ENCODE measurements at regions not wholly inside any gene's neighbourhood (a gene's known extent, or its start where the extent isn't known, plus 50 kb on each side); places are given as distances from the start of the nearest gene placed in this dataset.

GRCh38 chr12:111108726-111109125 is 188.3 kb upstream of the MYL2 start:
- DNase-seq (ENCODE audit: low read depth) = no peak

DNA sequence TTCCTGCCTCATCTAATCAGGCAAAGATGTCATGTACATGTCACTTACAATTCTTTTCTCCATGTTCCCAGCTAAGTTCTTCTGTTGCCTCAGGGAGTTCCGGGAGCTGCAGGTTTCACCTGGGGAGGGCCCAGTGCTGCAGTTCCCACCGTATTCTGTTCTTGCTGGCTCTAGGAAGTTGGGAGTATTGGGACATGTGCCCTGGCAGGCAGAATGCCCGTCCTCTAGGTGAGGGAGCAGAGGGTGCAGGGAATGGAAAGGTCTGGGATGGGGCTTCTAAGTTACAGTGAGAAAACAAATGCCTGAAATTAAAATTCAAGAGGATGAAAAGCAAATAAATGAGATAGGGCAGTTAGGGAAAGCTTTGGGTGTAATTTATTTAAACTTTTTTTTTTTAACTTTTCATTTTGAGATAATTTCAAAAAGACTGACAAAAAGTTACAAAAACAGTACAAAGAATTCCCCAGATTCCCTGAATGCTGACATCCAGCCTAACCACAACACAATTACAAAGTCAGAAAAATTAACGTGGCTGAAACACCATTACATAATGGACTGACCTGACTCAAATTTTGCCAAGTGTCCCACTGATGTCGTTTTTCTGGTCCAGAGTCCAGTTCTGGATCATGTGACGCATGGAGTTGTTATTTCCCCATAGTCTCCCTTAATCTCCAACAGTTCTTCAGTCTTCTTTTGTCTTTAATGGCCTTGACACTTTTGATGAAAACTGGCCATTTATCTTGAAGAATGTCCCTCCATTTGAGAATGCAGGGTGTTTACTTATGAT is 187.2 kb upstream of the MYL2 start:
- DNase-seq (ENCODE audit: low read depth) = no peak

GRCh38 chr12:111105294-111105693 is 184.9 kb upstream of the MYL2 start:
- DNase-seq (ENCODE audit: low read depth) = no peak

DNA sequence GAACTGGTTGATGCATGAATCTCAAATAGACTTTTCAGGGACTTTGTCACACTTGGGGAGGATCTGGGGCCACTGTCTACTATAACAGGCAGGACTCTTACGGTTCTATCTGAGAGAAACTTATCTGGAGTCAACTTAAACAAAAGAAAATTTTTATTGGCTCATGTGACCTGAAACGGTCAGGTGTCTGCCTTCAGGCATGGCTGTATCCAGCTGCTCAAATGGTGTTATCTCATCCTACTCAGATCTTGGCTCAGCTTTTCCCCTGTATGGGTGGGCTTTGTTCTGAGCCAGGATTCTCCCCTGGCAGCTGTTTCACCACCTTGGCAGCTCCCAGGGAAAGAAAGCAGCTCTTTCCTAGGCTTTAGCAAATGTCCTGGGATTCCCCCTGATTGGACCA is 183.2 kb upstream of the MYL2 start:
- DNase-seq (ENCODE audit: low read depth) = no peak

DNA sequence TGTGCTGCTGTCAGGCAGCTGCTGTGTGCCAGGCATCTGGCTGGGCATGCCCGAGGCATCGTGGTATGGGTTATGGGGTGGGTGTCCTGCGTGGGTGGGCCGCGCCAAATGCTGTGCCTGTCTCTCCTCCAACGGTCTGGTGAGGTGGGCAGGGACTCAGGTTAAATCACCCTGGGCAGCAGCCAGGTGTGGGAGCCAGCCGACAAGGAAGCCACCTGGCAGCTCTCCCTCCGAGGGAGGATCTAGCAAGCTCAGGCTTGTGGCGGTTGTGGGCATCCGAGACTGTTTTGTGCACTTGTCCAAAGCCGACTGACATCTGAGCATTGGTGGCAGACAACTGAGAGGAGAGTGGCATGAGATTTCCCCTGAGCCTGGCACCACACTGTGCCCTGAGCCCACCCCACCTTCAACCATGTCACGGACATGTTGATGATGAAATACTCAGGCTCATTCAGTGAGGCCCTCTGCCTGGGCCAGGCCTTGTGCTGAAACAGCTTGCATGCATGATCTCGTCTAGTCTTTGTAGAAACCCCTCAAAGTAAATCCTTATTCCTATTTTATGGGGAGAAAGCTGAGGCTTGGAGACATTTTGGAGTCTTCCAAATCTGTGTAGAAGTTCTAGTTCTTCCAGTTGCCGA is 181.8 kb upstream of the MYL2 start:
- no peak for DNase-seq (ENCODE audit: low read depth)

DNA sequence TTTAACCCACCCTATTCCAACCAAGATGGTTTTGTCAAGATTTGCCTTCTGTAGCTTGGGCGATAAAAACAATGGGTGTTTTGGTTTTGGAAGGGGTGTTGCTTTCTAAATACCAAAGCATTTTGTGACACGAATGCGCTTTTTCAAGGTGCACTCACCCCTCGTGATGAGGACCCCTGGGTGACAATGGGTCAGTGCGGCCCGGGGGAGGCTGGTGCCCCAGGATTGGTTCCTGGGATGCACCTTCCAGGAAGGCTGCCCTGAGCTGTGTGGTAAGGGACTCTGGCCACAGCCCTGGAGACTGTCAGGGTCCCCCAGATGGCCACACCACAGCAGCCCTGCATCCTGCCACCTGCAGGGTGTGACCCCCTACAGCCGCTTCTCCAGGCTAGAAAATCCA is 180.6 kb upstream of the MYL2 start:
- DNase-seq (ENCODE audit: low read depth) = no peak

GRCh38 chr12:111100554-111100953 is 180.2 kb upstream of the MYL2 start:
- no peak for DNase-seq (ENCODE audit: low read depth)

- DNase-seq (ENCODE audit: low read depth) = no peak
Observed at GRCh38 chr12:111100003-111100402, 179.6 kb upstream of the MYL2 start.

DNA sequence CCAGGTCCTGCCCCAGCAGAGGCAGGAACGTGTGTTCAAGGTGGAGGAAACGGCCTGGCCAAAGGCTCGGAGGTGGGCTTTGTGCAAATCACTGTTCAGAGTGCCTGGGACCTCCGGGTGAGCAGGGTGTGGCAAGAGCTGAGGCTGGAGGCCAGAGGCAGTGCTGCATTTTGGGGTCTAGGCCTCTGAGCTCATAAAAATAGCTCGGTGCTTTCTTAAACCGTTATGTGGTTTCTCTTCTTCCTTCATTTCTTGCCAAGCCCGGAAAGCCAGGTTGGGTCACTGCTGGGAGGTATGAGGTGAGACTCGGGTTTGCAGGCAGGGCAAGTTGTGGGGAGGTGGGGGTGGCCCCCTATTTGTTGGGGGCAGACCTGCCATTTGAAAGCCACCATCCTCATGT is 178.8 kb upstream of the MYL2 start:
- DNase-seq (ENCODE audit: low read depth) = no peak

DNA sequence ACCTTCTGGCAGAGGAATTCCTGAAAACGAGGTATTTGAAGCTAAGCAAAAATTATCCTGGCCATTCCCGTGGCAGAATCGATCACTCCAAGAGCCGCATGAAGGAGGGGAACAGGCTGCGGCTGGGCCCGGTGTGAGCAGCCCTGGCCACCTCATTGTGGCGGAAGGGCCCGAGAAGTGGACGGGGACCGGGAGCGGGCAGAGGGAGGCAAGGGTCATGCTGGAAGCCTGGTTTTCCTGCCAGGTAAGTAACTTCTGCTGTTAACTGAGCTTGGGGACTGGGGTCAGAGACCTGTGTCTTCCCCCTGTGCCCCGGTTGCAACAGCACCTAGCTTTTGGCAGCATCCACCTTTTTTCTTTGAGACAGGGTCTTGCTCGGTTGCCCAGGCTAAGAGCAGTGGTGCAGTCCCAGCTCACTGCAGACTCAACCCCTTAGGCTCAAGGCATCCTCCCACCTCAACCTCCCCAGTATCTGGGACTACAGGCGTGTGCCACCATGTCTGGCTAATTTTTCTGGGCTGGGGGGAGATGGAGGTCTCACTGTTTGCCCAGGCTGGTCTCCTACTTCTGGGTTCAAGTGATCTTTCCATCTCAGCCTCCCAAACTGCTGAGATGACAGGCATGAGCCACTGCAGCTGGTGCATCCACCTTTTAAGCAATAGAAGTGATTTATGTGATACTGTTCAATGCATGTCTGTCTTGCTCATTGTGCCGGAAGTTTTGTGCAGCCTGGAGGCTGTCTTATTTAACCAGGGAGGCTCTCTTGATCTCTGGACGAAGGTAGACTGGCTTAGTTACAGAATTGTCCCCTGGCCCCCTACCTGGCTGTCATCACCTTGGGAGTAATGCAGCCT is 174.0 kb upstream of the MYL2 start:
- no peak for DNase-seq (ENCODE audit: low read depth)

DNA sequence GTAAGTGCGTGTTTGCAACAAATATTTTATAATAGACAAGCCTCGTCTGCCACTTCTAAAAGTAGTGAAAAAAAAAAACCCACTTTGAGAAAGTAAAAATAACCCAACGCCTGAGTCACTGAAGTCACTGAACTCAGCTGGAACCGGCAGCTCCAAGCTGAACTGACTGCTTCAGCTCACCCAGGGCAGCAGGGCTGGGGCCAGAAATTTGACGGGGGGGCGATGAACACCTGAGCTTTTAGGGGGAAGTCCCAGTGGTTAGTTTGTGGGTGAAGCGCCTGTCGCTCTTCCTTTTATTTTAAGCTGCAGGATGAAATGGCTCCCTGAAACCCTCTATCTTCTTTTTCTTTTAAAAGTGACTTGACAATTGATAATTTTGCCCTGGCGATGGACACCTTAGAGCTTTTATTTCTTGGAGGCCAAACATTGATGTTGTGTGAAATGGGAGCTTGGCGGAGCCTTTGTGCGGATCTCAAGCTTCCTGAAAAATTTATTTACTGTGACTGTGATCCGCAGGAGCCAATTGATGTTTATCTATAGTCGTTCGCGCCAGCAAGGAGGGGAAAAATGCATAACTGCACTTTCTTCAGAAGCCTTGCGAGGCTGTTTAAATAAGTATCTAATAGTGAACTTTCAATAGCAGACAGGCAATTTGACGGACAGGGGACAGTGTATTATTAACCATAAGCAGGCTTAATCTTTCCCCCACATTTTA is 173.2 kb upstream of the MYL2 start:
- no peak for DNase-seq (ENCODE audit: low read depth)

DNA sequence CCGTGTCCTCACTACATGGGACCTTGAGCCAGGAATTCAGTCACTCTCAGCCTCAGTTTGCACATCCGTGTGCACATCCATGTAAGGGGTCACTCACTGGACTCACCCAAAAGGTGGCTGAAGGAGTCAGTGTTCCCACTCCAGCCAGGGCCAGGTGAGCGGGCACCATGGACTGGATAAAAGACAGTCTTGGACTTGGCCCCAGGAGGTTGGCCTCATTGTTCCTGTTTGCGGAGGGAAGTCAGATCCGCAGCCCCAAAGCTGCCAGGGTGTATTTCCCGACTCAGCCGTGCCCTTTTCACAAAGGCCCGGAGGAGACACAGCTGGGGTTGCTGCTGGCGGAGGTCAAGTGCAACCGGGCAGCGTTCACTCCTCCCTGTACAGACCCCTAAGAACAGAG is 170.7 kb upstream of the MYL2 start:
- no peak for DNase-seq (ENCODE audit: low read depth)

- no peak for DNase-seq (ENCODE audit: low read depth)
Observed at GRCh38 chr12:111089616-111090015, 169.2 kb upstream of the MYL2 start.

DNA sequence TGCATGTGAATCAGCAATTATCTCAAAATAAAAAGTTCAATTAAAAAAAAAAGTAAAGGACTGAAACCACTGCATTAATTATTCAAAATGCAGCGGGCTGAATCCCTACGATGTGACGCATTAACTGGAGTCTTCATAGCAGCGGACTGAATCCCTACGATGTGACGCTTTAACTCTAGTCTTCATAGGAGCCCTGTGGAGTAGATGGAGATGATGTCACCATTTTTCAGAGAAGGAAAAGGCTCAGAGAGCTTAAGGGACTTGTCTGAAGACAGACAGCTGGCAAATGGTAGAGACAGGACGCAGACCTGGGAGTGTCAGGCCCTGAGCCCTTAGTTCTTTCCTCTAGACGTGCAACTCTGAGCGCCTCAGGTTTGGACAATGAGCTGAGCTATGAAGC is 168.0 kb upstream of the MYL2 start:
- DNase-seq (ENCODE audit: low read depth) = no peak

DNA sequence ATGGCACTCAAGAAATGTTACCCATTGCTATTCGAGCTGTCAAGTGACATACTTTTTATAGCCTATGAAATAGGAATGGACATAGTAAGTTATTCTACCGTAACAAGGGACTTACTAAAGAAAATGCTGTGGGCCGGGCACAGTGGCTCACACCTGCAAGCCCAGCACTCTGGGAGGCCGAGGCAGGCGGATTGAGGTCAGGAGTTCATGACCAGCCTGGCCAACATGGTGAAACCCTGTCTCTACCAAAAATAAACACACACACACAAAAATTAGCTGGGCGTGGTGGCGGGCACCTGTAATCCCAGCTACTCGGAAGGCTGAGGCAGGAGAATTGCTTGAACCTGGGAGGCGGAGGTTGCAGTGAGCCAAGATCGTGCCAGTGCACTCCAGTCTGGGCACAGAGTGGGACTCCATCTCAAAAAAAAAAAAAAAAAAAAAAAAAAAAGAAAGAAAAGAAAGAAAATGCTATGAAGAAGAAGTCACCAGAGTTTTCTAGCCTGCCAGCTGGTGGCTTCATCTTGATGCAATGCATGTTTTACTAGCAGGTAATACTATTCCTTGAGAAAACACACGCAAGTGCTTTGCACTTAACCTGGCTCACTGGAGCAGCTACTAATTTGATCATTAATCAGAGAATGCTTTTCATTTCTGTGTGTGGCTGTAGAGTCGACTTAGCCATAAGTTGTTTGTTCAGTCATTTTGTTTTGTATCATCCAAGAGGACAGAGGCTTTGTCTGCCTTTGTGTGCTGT is 166.7 kb upstream of the MYL2 start:
- no peak for DNase-seq (ENCODE audit: low read depth)

- no peak for DNase-seq (ENCODE audit: low read depth)
Observed at GRCh38 chr12:111085096-111085495, 164.7 kb upstream of the MYL2 start.

DNA sequence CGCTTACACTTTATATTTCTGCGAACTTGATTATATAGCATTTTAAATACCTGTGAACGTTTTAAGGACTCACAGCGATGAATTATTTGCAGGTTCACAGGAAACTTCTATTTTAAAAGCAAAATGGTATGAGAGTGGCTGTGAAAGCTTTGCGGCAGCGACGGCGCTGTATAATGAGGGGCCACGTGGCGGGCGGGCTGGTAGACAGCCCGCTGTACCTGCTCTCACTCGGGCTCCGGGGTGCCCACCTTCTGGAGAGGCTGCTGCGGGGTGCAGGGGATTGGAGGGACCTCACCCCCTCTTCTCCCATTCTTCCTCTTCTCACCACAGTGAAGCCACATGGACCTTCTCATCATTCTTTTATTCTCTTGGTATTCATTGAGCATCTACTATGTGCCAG is 164.2 kb upstream of the MYL2 start:
- no peak for DNase-seq (ENCODE audit: low read depth)

DNA sequence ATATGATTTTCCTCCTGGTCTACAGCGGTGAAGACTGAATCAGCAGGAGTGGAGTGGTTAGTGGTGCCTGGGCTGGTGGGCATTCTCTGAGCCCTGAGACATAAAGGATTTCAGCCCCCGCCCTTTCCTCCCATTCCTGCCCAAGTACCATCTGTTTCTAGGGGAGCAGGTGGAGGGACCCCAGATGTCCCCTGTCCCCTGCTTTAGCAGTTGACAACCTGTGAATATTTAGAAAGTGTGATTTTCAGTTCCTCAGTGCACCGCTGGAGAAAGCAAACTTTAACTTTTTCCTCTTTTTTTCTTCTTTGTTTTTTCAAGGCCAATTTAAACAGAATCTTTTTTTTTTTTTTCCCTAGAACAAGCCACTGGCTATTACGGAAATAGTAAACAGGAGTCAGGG is 163.8 kb upstream of the MYL2 start:
- no peak for DNase-seq (ENCODE audit: low read depth)

DNA sequence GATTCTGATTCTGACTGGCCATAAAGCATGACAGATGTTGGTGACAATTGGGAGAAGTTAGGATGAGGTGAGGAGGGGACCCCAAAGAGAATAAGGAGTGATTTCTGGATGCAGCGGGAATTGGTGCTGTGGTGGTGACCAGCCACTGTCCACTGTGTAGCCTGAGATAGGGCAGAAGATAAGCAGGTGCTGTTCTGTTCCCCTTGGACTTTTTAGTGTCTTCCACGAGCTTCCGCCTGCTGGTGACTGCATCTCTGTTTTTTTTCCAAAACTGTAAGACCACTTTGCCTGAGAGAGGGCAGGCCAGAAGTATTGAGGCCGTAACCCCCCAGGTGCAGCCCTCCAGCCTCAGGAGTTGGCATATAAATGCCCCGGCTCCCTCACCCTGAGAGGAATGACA is 161.2 kb upstream of the MYL2 start:
- no peak for DNase-seq (ENCODE audit: low read depth)

DNA sequence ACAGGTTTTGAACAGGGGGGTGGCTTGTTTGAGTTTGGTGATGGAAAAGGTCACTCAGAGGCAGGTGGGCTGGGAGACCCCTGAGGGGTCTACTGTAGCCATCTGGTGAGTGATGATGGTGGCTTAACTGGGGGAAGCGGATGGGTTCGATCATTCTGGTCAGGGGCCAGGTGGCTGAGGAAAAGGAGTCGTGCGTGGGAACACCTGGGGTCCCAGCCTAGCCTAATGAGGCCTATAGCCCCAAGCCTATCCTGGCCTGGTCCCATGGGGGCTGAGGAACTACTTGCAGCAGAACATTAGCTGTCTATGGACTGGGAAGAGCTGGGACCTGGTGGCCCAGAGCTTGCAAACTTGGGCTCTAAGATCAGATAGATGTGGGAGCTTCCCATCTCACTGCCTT is 158.4 kb upstream of the MYL2 start:
- DNase-seq (ENCODE audit: low read depth) = no peak

GRCh38 chr12:111076611-111077451 is 156.5 kb upstream of the MYL2 start:
- DNase-seq (ENCODE audit: low read depth) = no peak

Measured in EH (cell line).